ENCODE measurements at regions not wholly inside any gene's neighbourhood (a gene's known extent, or its start where the extent isn't known, plus 50 kb on each side); places are given as distances from the start of the nearest gene placed in this dataset.
"Not testable (repeated sequence)": the region's sequence is repeated elsewhere in the genome, so short reads cannot be mapped to it uniquely, and the experiment has no call there.

DNA sequence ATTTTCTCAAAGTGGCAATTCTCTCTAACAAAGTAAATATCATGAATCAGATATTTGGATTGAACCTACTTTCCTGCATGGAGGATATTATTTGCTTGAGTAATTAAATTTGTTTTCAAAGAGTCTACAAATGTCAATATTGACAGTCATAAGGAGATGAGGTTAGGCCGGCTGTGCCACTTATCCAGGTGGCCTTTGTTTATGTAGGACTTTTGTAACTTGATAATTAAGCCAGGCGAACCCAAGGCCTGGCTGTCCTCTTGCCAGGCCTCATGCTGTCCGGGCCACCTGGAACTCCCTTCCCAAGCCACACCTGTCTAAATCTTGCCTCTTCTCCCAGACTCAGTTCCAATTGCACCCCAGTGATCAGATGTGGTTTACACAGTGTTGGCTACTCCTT, 255.2 kb downstream of the ACKR3 start:
- ChIA-PET POLR2A (no interaction called here), CTCF (no interaction called here)
- DNase-seq (no peak), ATAC-seq (no peak)
- H3K4me1 Mint-ChIP-seq: no peaks in the 10 kb centered on the region
- H3K36me3 Mint-ChIP-seq (ENCODE audit: low read depth): no peaks in the 10 kb centered on the region
- H3K27me3 Mint-ChIP-seq: no peaks in the 10 kb centered on the region
- no peak overlapping the region for H3K27ac Mint-ChIP-seq
- intact Hi-C loops (cut with DNase I, micrococcal nuclease): no loop called here
- no peak overlapping the region for H3K4me3 Mint-ChIP-seq
- peaks cover 3% of the 10 kb centered on the region for H3K9me3 Mint-ChIP-seq (ENCODE audit: low read depth)

DNA sequence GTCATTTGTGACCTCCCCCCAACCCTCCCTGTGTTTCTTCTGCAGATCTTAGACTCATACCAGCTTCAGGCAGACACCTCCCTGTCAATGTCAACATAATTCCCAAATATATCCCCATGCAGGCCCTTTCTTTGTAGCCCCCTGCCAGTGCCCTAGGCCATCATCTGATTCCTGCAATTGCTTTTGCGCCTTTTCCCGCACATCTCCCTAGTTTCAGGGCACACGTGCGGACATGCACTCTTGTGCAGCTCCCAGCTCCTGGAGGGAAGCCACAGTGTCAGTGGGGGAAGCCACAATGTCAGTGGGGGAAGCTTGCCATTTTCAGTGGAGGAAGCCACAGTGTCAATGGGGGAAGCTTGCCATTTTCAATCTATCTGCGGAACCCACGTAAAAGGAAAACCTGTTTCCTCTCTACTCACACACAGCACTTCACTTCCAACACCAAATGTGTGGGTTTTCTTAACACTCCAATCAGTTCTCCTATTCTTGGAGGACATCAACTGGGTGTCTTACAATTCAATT, 256.4 kb downstream of the ACKR3 start:
- Mint-ChIP-seq H3K4me1 (no peaks in the 10 kb centered on the region), H3K4me3 (no peak overlapping the region), H3K27ac (no peak overlapping the region), H3K9me3 (ENCODE audit: low read depth) (peaks cover 3% of the 10 kb centered on the region), H3K27me3 (peaks cover 2% of the 10 kb centered on the region), H3K36me3 (ENCODE audit: low read depth) (no peaks in the 10 kb centered on the region)
- ATAC-seq (no peak), DNase-seq (no peak)
- CTCF ChIA-PET: interaction anchor here (0.7 kb wide), 1 partner anchor 335 kb away, joined by 3 read pairs; no protein-coding TSS in a partner anchor
- intact Hi-C loops (cut with DNase I, micrococcal nuclease): no loop called here
- POLR2A ChIA-PET: no interaction called here

GRCh38 chr2:236826606-236827156, 257.1 kb downstream of the ACKR3 start:
- POLR2A ChIA-PET: no interaction called here
- no peak overlapping the region for H3K27ac Mint-ChIP-seq
- CTCF ChIA-PET: interaction anchor here (0.7 kb wide), 1 partner anchor 335 kb away, joined by 3 read pairs; no protein-coding TSS in a partner anchor
- intact Hi-C loops (cut with DNase I, micrococcal nuclease): no loop called here
- peaks cover 3% of the 10 kb centered on the region for H3K9me3 Mint-ChIP-seq (ENCODE audit: low read depth)
- DNase-seq (no peak), ATAC-seq (no peak)
- no peak overlapping the region for H3K4me3 Mint-ChIP-seq
- H3K27me3 Mint-ChIP-seq: peaks cover 2% of the 10 kb centered on the region
- H3K36me3 Mint-ChIP-seq (ENCODE audit: low read depth): no peaks in the 10 kb centered on the region
- H3K4me1 Mint-ChIP-seq: no peaks in the 10 kb centered on the region

- peaks cover 4% of the 10 kb centered on the region for H3K27me3 Mint-ChIP-seq
- no peak overlapping the region for H3K27ac Mint-ChIP-seq
- ChIA-PET CTCF (no interaction called here), POLR2A (no interaction called here)
- no peak for DNase-seq
- intact Hi-C loops (cut with DNase I, micrococcal nuclease): no loop called here
- ATAC-seq: no peak
- no peak overlapping the region for H3K4me3 Mint-ChIP-seq
- H3K9me3 Mint-ChIP-seq (ENCODE audit: low read depth): no peaks in the 10 kb centered on the region
- H3K36me3 Mint-ChIP-seq (ENCODE audit: low read depth): no peaks in the 10 kb centered on the region
- no peaks in the 10 kb centered on the region for H3K4me1 Mint-ChIP-seq
These were observed 257.7 kb upstream of the COPS8 start for GRCh38 chr2:236827997-236828396.

DNA sequence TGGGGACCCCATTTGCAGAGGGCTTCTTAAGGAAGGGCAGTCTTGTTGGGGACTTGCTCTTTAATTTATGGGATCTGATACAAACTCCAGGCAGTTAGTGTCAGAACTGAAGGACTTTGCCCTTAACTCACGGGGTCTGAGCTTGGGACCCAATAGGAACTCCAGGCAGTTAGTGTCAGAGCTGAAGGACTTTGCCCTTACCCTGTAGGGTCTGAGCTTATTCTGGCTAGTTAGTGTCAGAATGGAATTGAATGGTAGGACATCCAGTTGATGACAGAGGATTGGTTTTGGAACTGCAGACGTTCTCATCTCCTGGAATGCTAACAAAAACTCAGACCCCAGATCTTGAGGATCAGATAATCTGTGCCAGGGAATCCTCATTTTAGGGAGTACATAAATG, 256.9 kb upstream of the COPS8 start:
- Mint-ChIP-seq H3K36me3 (ENCODE audit: low read depth) (no peaks in the 10 kb centered on the region), H3K4me1 (no peaks in the 10 kb centered on the region), H3K9me3 (ENCODE audit: low read depth) (no peaks in the 10 kb centered on the region), H3K27ac (no peak overlapping the region), H3K27me3 (peaks cover 4% of the 10 kb centered on the region), H3K4me3 (no peak overlapping the region)
- ChIA-PET POLR2A (no interaction called here), CTCF (no interaction called here)
- intact Hi-C loops (cut with DNase I, micrococcal nuclease): no loop called here
- ATAC-seq: no peak
- DNase-seq: no peak

GRCh38 chr2:236830926-236831325, 254.8 kb upstream of the COPS8 start:
- ChIA-PET CTCF (no interaction called here), POLR2A (no interaction called here)
- intact Hi-C loops (cut with DNase I, micrococcal nuclease): no loop called here
- H3K27ac Mint-ChIP-seq: no peak overlapping the region
- H3K36me3 Mint-ChIP-seq (ENCODE audit: low read depth): no peaks in the 10 kb centered on the region
- DNase-seq (no peak), ATAC-seq (no peak)
- H3K9me3 Mint-ChIP-seq (ENCODE audit: low read depth): no peaks in the 10 kb centered on the region
- H3K4me3 Mint-ChIP-seq: no peak overlapping the region
- no peaks in the 10 kb centered on the region for H3K4me1 Mint-ChIP-seq
- H3K27me3 Mint-ChIP-seq: peaks cover 4% of the 10 kb centered on the region

DNA sequence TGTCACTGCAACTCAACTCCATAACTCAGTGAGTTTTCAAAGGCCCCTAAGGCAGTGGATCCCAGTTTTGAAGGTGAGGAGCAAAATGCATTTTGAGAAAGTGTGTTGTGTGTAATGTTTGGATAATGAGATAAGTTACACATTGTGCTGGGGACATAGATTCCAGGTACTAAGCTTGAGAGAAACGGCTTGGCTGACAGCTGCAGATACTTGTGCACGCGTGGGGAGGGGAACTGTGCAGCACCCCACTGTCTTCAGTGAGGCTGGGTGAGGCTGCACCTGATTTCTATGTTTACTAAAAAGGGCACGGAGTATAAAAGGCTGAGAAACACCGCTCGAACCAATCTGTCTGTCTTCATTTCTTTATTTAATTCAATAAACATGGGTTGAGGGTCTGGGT, 254.0 kb upstream of the COPS8 start:
- H3K9me3 Mint-ChIP-seq (ENCODE audit: low read depth): no peaks in the 10 kb centered on the region
- DNase-seq: no peak
- H3K4me3 Mint-ChIP-seq: no peak overlapping the region
- intact Hi-C loops (cut with DNase I, micrococcal nuclease): no loop called here
- peaks cover 4% of the 10 kb centered on the region for H3K27me3 Mint-ChIP-seq
- no peaks in the 10 kb centered on the region for H3K4me1 Mint-ChIP-seq
- no peak for ATAC-seq
- CTCF ChIA-PET: no interaction called here
- H3K36me3 Mint-ChIP-seq (ENCODE audit: low read depth): no peaks in the 10 kb centered on the region
- POLR2A ChIA-PET: no interaction called here
- H3K27ac Mint-ChIP-seq: no peak overlapping the region

GRCh38 chr2:236833501-236834073, 252.1 kb upstream of the COPS8 start:
- intact Hi-C loops (cut with DNase I, micrococcal nuclease): no loop called here
- Mint-ChIP-seq H3K4me3 (no peak overlapping the region), H3K9me3 (ENCODE audit: low read depth) (no peaks in the 10 kb centered on the region), H3K27me3 (peaks cover 4% of the 10 kb centered on the region), H3K4me1 (no peaks in the 10 kb centered on the region), H3K27ac (no peak overlapping the region), H3K36me3 (ENCODE audit: low read depth) (no peaks in the 10 kb centered on the region)
- DNase-seq (no peak), ATAC-seq (no peak)
- ChIA-PET CTCF (interaction anchor here (0.6 to 0.7 kb wide), 2 partner anchors 440 to 1841 kb away, joined by 3 read pairs; no protein-coding TSS in a partner anchor), POLR2A (interaction anchor here (0.6 kb wide), 1 partner anchor 29 kb away, joined by 3 read pairs; no protein-coding TSS in a partner anchor)

GRCh38 chr2:236834284-236834683, 251.4 kb upstream of the COPS8 start:
- DNase-seq: no peak
- H3K36me3 Mint-ChIP-seq (ENCODE audit: low read depth): no peaks in the 10 kb centered on the region
- no peaks in the 10 kb centered on the region for H3K4me1 Mint-ChIP-seq
- ChIA-PET POLR2A (interaction anchor here (0.6 kb wide), 1 partner anchor 29 kb away, joined by 3 read pairs; no protein-coding TSS in a partner anchor), CTCF (no interaction called here)
- intact Hi-C loops (cut with DNase I, micrococcal nuclease): no loop called here
- no peaks in the 10 kb centered on the region for H3K9me3 Mint-ChIP-seq (ENCODE audit: low read depth)
- no peak overlapping the region for H3K27ac Mint-ChIP-seq
- H3K27me3 Mint-ChIP-seq: peaks cover 4% of the 10 kb centered on the region
- H3K4me3 Mint-ChIP-seq: no peak overlapping the region
- no peak for ATAC-seq

GRCh38 chr2:236835307-236836024, 250.2 kb upstream of the COPS8 start:
- H3K4me3 Mint-ChIP-seq: no peak overlapping the region
- no peak overlapping the region for H3K27ac Mint-ChIP-seq
- no peaks in the 10 kb centered on the region for H3K9me3 Mint-ChIP-seq (ENCODE audit: low read depth)
- peaks cover 3% of the 10 kb centered on the region for H3K27me3 Mint-ChIP-seq
- no peak for ATAC-seq
- H3K36me3 Mint-ChIP-seq (ENCODE audit: low read depth): no peaks in the 10 kb centered on the region
- ChIA-PET POLR2A (no interaction called here), CTCF (no interaction called here)
- H3K4me1 Mint-ChIP-seq: no peaks in the 10 kb centered on the region
- no peak for DNase-seq
- intact Hi-C loops (cut with DNase I, micrococcal nuclease): no loop called here

- H3K36me3 Mint-ChIP-seq (ENCODE audit: low read depth); H3K9me3 Mint-ChIP-seq (ENCODE audit: low read depth); H3K4me1 Mint-ChIP-seq; CTCF ChIA-PET; DNase-seq; H3K27me3 Mint-ChIP-seq; intact Hi-C loops (cut with DNase I, micrococcal nuclease); H3K27ac Mint-ChIP-seq; ATAC-seq; POLR2A ChIA-PET; H3K4me3 Mint-ChIP-seq: not testable (repeated sequence)
These were observed 249.7 kb upstream of the COPS8 start for GRCh38 chr2:236836028-236836427.

DNA sequence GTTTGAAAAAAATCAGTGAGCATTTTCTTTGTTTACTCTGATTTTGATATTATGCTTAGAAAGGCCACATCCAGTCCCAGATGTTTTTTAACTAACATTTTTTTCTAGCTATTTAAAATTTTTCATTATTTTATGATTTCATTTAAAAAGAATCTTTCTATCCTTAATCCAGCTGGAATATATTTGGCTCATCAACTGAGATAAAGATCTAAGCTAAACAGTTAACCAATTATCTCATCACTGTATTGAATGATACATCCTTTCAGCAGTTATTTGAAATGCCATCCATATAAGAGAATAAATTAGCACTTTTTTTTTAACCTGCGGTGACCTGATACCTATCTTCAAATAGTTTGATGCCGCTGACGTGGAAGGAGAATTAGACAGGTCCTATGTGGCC, 245.5 kb upstream of the COPS8 start:
- intact Hi-C loops (cut with DNase I, micrococcal nuclease): no loop called here
- ChIA-PET CTCF (interaction anchor here (0.6 kb wide), 1 partner anchor 697 kb away, joined by 3 read pairs; no protein-coding TSS in a partner anchor), POLR2A (no interaction called here)
- no peaks in the 10 kb centered on the region for H3K9me3 Mint-ChIP-seq (ENCODE audit: low read depth)
- no peaks in the 10 kb centered on the region for H3K36me3 Mint-ChIP-seq (ENCODE audit: low read depth)
- no peak overlapping the region for H3K4me3 Mint-ChIP-seq
- ATAC-seq: no peak
- no peak overlapping the region for H3K27ac Mint-ChIP-seq
- DNase-seq: no peak
- H3K27me3 Mint-ChIP-seq: no peaks in the 10 kb centered on the region
- no peaks in the 10 kb centered on the region for H3K4me1 Mint-ChIP-seq

All from activated CD4-positive, alpha-beta T cell treated with anti-CD3 and anti-CD28 coated beads for 36 hours (primary cell).